GM04503 (cell line): ENCODE measurements at regions not wholly inside any gene's neighbourhood (a gene's known extent, or its start where the extent isn't known, plus 50 kb on each side); places are given as distances from the start of the nearest gene placed in this dataset.

Experiments
- DNase-seq: peaks from one replicate; pipeline ENCODE4 v3.0.0-alpha.2; 2012; ENCODE audit warnings: low read depth

DNA sequence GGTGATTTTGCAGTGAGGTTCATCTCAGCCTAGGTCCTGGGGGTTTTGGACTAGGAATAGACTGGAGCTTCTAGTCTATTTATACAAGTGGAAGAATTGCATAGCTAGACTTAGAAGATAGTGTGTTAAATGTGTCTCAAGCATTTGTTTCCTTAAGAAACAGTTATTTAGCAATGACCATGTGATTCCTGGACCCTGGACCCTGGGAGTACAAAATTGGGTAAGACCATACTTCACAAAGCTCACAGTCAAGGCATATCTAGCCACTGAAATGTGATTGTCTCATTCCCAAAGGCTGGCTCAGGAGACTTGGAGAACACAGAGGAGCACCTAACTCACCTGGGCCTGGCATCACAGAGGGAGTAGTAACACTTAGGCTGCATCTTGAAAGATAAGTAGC, 754.5 kb downstream of the SATB2 start:
- no peak for DNase-seq

DNA sequence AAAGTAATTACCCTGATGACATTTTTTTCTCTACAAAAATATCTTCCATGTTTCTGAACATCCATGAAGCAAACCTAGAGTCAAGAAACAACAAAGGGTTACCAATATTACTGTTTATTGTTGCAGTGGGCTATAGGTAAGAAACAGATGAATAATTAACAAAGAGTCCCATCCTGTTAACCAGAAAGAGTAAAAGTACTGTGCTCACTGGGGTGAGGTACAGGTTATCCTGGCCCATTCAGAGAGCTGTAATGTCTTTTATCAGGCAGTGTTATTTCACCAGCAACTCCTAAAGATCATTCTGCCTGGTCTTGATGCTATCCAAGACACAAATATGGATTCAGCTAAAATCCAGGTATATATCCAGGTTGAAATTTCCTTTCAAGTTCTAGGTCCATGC, 754.9 kb downstream of the SATB2 start:
- DNase-seq, result no peak

DNA sequence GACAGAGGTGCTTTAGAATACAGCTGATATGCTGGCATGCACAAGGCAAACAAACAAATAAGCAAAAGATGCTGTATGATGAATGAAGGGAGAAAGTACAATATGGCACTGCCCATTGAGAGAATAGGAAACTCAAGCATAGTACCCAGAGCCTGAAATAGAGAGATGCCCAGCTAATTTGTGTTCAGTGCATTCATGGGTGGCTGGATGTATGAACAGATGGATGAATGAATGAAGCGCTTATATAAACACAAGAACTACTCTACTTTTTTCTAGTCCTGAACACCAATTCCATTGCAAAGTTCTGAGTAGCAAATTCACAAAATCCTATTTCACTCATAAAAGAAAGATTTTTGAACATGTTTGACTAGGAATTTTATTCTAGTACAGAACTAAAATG, 756.3 kb downstream of the SATB2 start:
- no peak for DNase-seq

DNA sequence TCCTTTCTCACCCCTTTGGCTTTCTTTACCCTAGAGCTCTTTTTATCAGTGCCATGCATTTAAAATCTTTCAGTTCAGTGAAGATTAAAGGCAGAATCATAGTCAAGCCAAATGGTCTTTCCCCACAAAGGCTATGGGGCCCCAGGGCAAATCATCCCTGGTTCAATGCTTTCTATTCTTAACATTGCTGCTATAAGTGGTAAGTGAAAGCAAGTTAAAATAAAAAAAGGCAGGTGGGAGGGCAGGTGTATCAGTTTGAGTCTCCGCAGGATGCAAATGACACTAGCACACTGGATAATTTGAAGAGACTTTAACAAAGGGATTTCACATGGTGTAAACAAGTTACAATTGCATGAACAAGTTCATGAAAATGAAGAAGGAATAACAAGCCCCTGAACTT, 757.4 kb downstream of the SATB2 start:
- DNase-seq, result no peak

DNA sequence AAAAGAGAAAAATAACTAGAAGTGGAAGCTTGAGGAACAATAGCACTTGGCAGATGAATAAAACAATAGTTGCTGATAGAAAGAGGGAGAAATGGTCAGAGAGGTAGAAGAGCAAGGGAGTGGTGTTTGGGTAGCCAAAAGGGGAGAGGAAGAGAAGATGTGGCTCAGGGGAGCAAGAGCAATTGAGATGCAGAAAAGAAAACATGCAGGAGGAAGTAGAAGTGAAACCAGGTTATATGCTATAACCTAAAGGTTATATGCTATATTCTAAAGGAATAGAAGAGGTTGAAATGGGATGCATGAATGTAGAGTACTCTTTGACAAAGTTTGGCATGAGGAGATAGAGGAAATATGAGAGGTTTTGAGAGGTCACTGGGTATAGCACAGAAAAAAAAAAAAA, 759.5 kb downstream of the SATB2 start:
- no peak for DNase-seq

DNA sequence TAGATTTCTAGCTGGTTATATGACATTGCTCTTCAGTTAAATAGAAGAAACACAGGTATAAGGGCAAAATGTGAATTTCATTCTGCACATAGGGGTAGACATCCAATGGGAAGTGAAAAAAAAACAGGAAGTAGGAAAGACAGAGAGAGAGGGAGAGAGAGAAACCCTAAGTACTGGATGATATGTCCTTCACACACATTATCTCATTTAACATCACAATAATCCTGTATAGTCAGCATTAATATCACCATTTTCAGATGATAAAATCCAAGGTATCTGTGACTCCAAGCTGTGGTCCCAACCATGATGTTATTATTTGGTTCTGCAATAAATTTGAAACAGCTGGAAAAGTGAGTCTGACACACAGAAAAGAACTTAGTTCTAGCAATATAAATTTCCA, 759.9 kb downstream of the SATB2 start:
- no peak for DNase-seq

DNA sequence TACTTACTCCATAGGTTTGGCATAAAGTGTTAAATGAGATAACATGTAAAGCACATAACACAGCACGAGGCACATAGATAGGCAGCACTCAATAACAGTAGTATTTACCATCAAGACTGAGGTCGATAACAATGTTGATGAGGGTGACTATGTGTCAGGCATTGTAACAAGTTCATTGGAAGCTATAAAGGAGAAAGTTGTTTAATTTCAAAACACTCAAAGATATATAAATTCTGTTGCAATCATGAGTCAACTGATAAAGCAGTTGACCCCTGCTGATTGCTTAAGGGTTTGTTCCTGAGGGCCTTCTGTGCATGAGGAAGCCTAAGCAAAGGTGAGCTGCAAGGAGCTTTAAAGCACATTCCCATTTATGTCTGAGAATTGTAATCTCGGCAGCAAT, 760.5 kb downstream of the SATB2 start:
- no peak for DNase-seq

DNA sequence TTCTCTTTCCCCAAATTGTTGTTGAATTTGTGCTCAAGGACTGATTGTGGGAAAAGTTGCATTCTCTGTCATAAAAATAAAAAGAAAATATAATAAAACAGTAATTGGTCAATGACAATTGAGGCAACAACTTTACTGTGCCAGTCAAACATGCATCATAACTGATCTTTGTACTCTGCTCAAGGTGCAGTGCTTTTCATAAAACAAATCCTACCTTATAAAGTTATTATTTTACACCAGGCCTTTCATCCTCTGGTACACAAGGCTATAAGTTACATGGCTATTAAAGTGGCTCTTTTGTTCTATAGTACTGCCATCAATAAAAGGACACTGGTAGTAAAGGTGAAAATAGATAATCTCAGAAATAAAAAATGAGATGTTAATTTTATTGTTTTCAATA, 761.9 kb downstream of the SATB2 start:
- no peak for DNase-seq

DNA sequence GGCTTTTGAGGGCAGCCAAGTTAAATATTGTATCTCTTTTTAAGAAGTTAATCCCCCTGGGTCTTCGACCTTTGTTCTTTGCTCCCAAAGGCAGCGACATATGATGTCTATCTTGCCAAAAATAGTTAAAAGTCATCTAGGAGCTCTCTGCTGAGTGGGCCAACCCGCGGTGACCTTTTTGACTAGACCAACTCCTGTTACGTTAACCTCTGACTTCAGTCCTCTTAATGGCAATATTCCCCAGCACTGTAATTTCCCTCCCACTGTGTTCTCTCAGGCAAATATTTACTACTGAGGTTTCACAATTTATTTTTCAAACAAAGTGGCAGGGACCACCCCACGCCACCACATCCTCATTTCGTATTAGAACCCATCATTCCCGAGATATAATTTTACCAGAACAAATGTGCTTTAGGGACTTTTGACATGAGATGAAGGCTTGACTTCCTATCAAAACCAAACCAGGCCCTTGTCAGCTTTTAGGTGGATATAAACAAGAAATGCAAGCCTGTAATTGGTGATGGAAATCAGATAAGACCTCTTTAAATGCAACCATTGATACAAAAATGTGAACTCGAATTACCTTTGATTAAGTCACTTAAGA, 764.7 kb downstream of the SATB2 start:
- no peak for DNase-seq

DNA sequence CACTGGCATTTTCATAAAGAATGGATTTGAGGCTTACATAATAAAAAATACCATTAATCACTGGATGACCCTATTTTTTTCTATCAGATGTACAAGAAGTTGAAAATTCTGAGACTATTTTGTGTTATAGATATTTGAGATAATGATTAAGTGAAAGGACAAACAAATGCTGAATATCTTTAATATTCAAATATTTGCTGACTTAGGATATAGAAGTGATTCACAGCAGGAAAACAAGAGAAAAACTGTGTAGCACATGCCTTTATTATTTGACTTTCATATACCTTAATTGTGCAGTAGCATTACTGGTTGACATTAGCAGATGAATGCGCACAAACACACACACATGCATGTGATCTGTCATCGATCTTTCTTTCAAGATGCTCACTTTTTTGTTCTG, 766.5 kb downstream of the SATB2 start:
- no peak for DNase-seq

DNA sequence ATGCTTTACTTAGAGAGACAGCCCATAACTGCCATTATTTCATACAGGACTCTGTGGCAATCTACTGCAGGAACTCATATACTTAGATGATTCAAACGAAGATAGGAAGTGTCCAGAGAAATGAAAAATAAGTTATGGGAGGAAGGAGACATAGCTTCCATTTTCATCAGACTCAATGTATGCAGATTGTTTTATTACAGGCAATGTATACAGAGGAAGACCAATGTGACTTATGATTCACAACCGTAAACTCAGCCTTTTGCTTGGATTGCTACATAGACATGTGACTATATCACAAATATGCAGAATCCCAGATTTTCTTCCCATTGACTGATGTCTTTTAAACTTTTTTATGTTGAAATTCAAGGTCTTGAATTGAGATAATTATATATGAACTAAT, 793.4 kb downstream of the SATB2 start:
- no peak for DNase-seq

DNA sequence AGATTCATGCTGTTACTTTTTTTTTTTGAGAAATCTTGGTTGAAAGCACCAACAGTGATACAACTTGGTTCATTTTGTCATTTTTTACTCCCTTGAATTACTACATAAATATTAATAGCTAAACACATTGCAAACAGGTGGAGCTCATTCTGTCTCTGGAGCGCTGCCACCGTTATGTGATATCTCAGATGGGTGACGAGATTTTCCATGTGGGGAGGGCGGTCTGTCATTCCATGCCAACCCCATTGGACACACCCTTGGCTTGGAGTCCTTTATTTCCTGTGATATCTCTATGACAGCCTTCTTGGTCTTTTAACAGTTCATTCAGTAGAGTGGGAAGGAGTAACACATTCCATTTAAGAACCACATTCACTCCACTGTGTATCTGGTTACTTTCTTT, 794.8 kb downstream of the SATB2 start:
- DNase-seq, result no peak

DNA sequence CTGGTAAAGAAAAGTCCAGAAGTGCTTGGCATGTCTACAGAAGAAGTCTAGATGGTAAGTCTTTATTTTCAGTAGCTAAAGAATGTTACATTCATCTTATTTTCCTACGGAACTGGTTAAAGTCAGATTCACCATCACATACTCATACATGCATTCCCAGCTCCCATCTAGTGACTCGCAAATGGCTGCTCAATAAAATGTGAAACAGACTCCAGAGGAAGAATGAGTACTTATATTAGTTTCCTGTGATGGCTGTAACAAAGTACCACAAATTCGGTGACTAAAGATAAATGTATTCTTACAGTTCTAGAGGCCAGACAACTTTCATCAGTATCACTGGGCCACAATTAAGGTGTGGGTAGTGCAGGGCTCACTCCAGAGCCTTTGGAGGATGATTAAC, 797.2 kb downstream of the SATB2 start:
- DNase-seq, result no peak

DNA sequence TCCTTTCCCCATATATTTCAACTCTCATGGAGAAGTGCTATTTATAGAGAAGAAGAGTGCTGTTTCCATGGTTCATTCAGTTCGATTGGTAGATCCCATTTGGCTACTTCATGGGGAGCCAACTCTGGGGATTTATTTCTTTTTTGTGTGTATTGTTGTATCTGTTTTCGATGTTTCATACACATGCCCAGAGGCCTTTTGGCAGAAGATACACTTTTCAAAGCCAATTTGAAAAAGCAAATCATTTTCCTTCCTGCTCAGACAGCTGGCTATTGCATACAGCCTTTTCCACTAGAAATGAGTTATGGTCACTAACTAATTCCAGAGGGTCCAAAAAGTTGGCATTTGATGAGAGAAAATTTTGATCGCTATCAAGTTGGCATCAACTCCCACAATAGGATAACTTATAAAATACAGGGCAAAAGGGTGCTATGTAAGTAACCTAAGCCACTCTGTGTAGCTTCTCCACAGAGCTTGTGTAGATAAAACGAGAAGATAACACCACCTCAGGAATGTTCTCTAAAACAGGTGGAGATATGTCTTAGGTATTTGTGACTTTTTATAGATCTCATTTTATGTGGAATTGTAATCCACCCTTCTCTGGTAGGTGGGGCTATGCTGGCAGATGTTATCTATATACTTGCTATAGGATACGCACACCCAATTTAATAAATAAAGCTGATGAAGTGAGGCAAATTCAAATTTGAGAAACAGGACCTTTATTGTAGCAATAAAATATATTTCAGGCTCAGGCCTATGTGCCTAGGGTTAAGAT, 798.5 kb downstream of the SATB2 start:
- no peak for DNase-seq

DNA sequence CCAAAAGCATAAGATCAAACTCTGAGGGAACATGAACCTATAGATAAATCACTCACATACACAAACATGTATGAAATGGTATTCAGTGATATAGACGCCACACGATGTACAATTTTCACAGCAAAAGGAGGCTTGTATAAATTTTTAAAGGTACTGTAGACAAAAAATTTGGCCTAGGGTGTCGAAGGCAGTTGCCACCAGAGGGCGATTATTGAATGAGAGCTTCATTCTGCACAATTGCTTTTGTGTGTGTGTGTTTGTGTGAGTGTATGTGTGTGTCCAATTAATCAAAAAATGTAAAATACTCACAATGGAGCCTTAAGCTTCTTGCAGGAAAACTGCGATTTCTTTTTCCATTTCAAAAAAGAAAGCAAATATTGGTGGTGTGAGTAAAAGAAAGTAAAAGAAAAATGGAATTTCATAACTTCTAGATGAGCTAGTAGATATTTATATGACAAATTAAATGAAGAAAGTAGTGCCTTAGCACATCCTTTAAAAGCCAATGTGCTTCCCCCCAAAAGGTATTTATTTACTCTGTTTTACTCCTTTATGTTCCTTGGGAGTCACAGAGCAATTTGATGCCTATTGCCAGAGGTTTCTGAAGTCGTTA, 800.1 kb downstream of the SATB2 start:
- DNase-seq, result no peak

DNA sequence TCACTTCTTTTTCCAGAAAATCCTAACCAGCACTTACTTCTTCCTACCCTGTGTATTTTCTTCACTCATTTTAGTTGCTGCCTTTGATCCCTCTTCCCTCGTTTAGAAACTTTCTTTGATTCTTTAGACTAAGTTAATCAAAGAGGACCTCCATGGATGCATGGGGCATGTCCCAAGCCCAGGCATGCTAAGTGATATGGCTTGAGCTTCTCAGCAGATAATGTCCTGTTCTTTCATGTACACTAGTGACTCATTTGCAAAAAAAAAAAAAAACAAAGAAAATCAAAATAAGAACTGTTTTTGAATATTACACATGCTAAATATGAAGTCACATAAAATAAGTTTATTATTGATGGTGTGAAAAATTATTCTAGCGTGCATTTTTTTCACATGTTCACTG, 800.9 kb downstream of the SATB2 start:
- DNase-seq, result no peak

DNA sequence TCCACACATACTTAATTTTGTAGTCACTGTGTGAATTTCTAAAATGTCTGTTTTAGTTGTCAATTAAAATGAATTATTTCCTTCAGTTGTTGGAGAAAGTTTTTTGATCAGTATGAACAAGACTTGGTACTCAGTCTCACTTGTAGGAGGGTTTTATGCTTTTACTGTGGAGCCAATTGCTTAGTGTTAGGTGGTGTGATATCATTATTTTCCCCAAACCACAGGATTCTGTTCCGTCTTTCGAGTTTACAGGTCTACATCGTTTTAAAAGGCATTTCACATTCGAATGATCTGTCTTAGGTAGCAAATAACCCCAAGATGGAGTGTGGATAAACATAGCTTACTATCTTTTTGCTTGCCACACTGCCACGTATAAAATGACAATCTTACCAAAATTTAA, 803.1 kb downstream of the SATB2 start:
- DNase-seq, result no peak

DNA sequence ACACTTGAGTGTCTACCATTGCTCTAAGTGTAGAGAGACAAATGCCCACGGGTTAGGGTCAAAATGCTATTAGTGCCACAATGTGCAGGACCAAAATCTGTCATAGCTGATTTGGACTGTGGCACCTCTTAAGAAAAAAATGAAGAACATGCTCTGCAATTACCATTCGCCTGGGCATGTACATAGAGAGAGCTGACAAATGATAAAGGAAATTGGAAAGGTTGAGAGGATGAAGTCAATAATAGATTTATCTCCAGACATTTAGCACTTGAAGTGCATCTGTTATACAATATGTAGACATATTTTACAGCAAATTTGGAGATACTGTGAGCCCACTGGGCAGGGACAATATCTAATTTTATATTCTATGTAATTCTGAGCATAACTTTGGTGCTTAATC, 804.4 kb downstream of the SATB2 start:
- DNase-seq, result no peak

DNA sequence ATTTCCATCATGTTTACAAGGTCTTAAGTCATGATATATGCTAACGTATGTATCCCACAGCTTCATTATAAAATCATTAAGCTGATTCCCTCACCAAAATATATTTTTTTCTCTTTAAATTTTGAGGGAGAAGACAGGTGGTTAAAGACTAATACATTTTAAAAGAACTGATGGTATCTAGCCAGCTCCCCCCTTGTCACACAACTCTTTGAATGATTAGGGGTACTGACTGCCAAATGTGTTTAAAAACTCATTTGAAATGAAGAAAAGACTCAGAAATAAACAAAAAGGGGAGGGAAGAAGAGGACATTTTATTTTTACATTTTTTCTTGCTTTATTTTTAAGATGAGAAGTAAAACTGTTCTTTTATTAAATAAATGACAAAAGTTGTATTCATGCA, 805.3 kb downstream of the SATB2 start:
- DNase-seq, result no peak

DNA sequence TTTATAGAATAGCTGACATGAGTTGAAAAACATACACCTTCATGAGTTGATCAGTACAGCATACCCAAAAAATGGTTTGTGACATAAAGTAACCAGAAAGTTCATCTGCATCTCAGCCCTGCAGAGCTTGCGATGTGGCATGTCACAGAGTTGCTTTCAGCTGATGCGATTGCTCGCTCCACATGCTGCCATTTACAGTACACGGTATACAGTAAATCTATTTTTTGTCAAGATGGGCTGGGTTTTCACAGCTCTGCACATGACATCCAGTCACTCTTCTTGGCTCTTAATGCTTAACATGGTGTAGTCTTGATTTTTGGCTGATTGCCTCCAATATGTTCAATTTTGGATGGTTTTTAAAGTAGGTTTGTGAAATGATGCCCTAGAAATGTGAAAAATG, 811.9 kb downstream of the SATB2 start:
- no peak for DNase-seq

DNA sequence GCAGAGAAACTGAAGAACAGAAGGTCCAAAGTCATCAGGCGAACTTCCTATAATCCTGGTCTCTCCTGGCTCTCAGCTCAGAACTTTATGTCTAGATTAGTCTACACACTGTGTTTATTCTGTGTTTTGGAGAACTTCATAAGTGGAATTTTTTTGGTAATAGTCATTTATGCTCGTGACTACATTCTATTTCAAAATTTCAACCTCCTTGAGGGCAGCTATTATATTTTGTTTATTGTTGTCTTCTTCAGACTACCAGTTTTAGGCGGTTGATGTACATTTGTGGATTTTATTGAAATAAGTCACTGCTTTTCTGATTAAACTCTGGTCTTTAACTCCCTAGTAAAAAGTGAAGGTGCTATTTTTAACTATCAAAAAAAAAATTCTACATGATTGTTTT, 816.6 kb downstream of the SATB2 start:
- DNase-seq, result no peak

DNA sequence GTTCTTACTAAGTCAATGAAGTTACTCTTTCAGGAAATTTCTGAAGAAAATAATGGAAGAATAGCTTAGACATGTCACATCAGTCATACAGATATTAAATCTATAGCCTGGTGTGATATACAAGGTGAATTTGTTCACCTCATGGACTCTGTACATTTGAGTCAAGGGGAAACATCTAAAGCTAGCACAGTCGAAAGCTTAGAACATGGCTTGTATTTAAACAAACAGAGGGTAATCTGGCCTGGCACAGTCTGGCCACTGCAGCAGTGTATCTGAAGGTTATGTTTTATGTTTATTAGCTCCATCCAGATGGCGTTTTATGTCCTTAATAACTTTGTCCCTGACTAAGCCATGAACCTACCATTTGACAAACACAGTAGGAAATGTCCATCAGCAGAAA, 817.3 kb downstream of the SATB2 start:
- no peak for DNase-seq

DNA sequence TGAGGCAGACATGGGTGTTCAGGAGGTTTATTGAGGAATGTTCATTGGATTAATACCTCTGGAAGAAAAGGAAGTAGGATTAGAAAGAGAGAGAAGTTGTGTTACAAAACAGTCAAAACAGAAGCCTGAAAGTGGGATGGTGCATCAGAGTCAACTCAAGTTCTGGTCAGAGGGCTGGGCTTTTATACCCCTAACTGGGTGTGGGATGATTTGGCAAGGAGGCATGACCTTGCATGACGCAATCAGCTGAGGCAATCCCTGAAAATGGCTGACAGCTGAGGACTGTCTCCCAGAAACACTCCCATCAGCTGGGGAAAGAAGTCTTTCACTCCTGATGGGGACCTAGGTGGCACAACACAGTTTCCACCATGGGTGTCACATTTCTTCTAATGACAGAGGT, 818.2 kb downstream of the SATB2 start:
- DNase-seq, result no peak

DNA sequence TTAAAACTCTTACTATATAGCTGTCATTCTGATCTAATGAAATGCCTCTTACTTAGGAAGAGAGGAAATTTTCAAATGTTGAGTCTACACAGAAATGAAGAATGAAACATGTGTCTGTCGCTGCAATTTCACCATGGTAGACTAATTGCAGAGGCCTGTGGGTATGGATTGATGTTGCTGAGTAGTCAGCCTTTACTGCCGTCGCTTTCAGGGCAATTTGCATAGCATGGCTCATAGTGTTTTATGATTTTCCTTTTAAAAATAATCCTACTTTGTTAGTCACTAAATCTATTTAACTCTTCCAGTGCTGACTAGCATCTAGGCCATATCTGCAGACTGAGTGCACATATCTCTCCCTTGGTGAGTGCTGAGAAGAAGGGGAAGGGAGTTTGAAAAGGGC, 819.2 kb downstream of the SATB2 start:
- DNase-seq, result peak; percentile 43
